ENCODE measurements at regions not wholly inside any gene's neighbourhood (a gene's known extent, or its start where the extent isn't known, plus 50 kb on each side); places are given as distances from the start of the nearest gene placed in this dataset.

DNA sequence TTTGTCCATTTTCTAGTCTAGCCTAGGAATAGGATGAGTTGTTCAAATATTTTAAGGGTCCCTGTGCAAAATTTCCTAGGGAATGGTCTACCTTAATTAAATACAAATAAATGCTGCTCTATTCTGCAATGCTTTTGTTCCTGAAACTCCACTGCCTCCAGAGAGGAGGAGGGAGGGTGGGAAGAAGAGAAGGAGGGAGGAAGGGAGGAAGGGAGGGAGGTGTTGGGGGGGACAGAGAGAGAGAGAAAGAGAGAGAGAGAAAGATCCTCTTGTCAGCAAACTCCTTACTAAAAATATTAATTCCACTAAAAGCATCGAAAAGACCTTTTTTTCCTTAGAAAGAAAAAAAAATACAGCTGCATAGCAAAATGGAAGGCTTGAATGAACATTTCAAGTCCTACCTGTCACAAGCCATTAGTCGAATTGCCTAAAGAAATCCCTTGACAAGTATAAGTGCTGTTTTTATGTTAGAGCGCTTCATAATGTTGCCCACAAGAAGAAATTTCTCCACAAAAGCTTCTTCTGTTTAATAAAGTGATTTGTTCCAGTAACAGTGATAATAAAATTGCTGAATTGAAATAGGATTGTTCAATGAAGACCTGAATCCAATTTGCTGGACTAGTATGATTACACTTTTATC lies 106.0 kb downstream of the NKX6-1 start:
- no peak for TF ChIP-seq POLR2A (IDR thresholded peaks at IDR 0.05; ENCODE audit: low read length)
- no peak for TF ChIP-seq GATA1 (IDR thresholded peaks at IDR 0.05; ENCODE audit: low read depth, low read length)
